WTC11 (cell line): ENCODE measurements at regions not wholly inside any gene's neighbourhood (a gene's known extent, or its start where the extent isn't known, plus 50 kb on each side); places are given as distances from the start of the nearest gene placed in this dataset.

Experiments used
- ATAC-seq: fragments of 200-7000 bp; cut with Tn5 transposase; 2 replicates; pipeline ENCODE4 v1.10.0; 2021; ENCODE audit warnings: mild to moderate bottlenecking, moderate library complexity
- CTCF ChIA-PET: fragments of 300-600 bp; sonication (Branson Sonifier 250); formaldehyde crosslinking; loops from one replicate; lab custom pipeline; 2021; ENCODE audit warnings: antibody characterized with exemption; lab: Charles Lee
- POLR2A ChIA-PET: fragments of 350-600 bp; sonication (Branson Sonifier 250); formaldehyde crosslinking; loops from one replicate; lab custom pipeline; 2021; ENCODE audit warnings: antibody characterized with exemption; lab: Charles Lee
- DNase-seq: peaks from one replicate; pipeline ENCODE4 v3.0.0; 2021; ENCODE audit warnings: low spot score
- H3K27ac Mint-ChIP-seq: 2 replicates; pipeline ENCODE4 v1.8.0; 2021; ENCODE audit warnings: mixed read lengths
- H3K27me3 Mint-ChIP-seq: 2 replicates; pipeline ENCODE4 v1.8.0; 2021; ENCODE audit warnings: low read depth, mild to moderate bottlenecking, moderate library complexity, mixed read lengths
- H3K36me3 Mint-ChIP-seq: 2 replicates; pipeline ENCODE4 v1.8.0; 2021; ENCODE audit warnings: mixed read lengths
- H3K4me1 Mint-ChIP-seq: 2 replicates; pipeline ENCODE4 v1.8.0; 2022; ENCODE audit warnings: mixed read lengths
- H3K4me3 Mint-ChIP-seq: 2 replicates; pipeline ENCODE4 v1.8.0; 2021; ENCODE audit warnings: mild to moderate bottlenecking, moderate library complexity, mixed read lengths
- H3K9me3 Mint-ChIP-seq: 2 replicates; pipeline ENCODE4 v1.8.0; 2021; ENCODE audit warnings: mixed read lengths
- CDX4 ChIP-seq: fragments of 250-450 bp; sonication (Bioruptor Pico); IDR thresholded peaks from 2 replicates; pipeline ENCODE4 v1.9.0; 2021; ENCODE audit warnings: moderate library complexity, mild to moderate bottlenecking, inconsistent platforms, borderline replicate concordance
- E2F5 ChIP-seq: sonication (generic); formaldehyde crosslinking; IDR thresholded peaks from 2 replicates; pipeline ENCODE4 v1.8.1; 2022; ENCODE audit warnings: mild to moderate bottlenecking, moderate library complexity, missing genetic modification reagents
- FOXJ3 ChIP-seq: sonication (generic); formaldehyde crosslinking; IDR thresholded peaks from 2 replicates; pipeline ENCODE4 v1.9.0; 2021; ENCODE audit warnings: missing genetic modification reagents, mild to moderate bottlenecking, borderline replicate concordance
- FOXP1 ChIP-seq: sonication (generic); formaldehyde crosslinking; IDR thresholded peaks from 2 replicates; pipeline ENCODE4 v1.8.0; 2022; ENCODE audit warnings: missing genetic modification reagents, mild to moderate bottlenecking, moderate library complexity, borderline replicate concordance
- GABPB1 ChIP-seq: sonication (generic); formaldehyde crosslinking; IDR thresholded peaks from 2 replicates; pipeline ENCODE4 v1.8.1; 2023; ENCODE audit warnings: mild to moderate bottlenecking, missing genetic modification reagents
- IRF1 ChIP-seq: sonication (generic); formaldehyde crosslinking; IDR thresholded peaks from 2 replicates; pipeline ENCODE4 v1.8.0; 2023; ENCODE audit warnings: missing genetic modification reagents
- NFATC4 ChIP-seq: fragments of 250-450 bp; sonication (Bioruptor Pico); IDR thresholded peaks from 2 replicates; pipeline ENCODE4 v1.9.0; 2021; ENCODE audit warnings: mild to moderate bottlenecking
- USF1 ChIP-seq: sonication (generic); formaldehyde crosslinking; IDR thresholded peaks from 2 replicates; pipeline ENCODE4 v1.8.0; 2022; ENCODE audit warnings: mild to moderate bottlenecking, missing genetic modification reagents
- USF2 ChIP-seq: sonication (generic); formaldehyde crosslinking; IDR thresholded peaks from 2 replicates; pipeline ENCODE4 v1.8.1; 2023; ENCODE audit warnings: mild to moderate bottlenecking, missing genetic modification reagents, moderate library complexity
- ZNF281 ChIP-seq: sonication (generic); formaldehyde crosslinking; IDR thresholded peaks from 2 replicates; pipeline ENCODE4 v1.8.0; 2023; ENCODE audit warnings: mild to moderate bottlenecking, missing genetic modification reagents
- ZNF425 ChIP-seq: fragments of 250-450 bp; sonication (Bioruptor Pico); conservative IDR thresholded peaks from 2 replicates; pipeline ENCODE4 v1.9.0; 2021; ENCODE audit warnings: mild to moderate bottlenecking
- ZNF671 ChIP-seq: fragments of 250-450 bp; sonication (Bioruptor Pico); IDR thresholded peaks from 2 replicates; pipeline ENCODE4 v1.8.0; 2021; ENCODE audit warnings: mild to moderate bottlenecking

GRCh38 chr9:107226421-107226820, 56.7 kb upstream of the RAD23B start:
- Mint-ChIP-seq H3K36me3 (no peaks in the 10 kb centered on the region), H3K4me3 (no peak overlapping the region), H3K9me3 (peaks cover 2% of the 10 kb centered on the region), H3K27ac (no peak overlapping the region), H3K27me3 (no peaks in the 10 kb centered on the region), H3K4me1 (peaks cover 29% of the 10 kb centered on the region)
- DNase-seq (no peak), ATAC-seq (no peak)
- ChIA-PET CTCF (no interaction called here), POLR2A (no interaction called here)
- peak; percentile 53; the same call in 1 of the 2 replicates for TF ChIP-seq USF1 (CRISPR knock-in tag)
- TF ChIP-seq USF2: peak; percentile 78
- no peak for TF ChIP-seq IRF1 (CRISPR knock-in tag)

- no peak for DNase-seq
- TF ChIP-seq FOXP1 (no peak), ZNF281 (CRISPR knock-in tag) (no peak), ZNF425 (CRISPR knock-in tag) (no peak), NFATC4 (CRISPR knock-in tag) (no peak), CDX4 (CRISPR knock-in tag) (no peak), GABPB1 (no peak), ZNF671 (no peak), E2F5 (no peak), USF2 (no peak), FOXJ3 (CRISPR knock-in tag) (no peak)
- peaks cover 23% of the 10 kb centered on the region for H3K4me1 Mint-ChIP-seq
- no peak for ATAC-seq
- CTCF ChIA-PET: interaction anchor here (0.7 to 1.9 kb wide), 4 partner anchors 45 to 197 kb away, joined by 3 to 5 read pairs (median 3); no protein-coding TSS in a partner anchor
- peaks cover 10% of the 10 kb centered on the region for H3K9me3 Mint-ChIP-seq
- H3K27ac Mint-ChIP-seq: no peak overlapping the region
- no peak overlapping the region for H3K4me3 Mint-ChIP-seq
- no peaks in the 10 kb centered on the region; the same call in 1 of the 2 replicates for H3K27me3 Mint-ChIP-seq
- no peaks in the 10 kb centered on the region for H3K36me3 Mint-ChIP-seq
- POLR2A ChIA-PET: no interaction called here
These were observed 55.3 kb upstream of the RAD23B start for GRCh38 chr9:107227774-107228173.
